Suppressor macrophage (primary cell): ENCODE measurements at regions not wholly inside any gene's neighbourhood (a gene's known extent, or its start where the extent isn't known, plus 50 kb on each side); places are given as distances from the start of the nearest gene placed in this dataset.
A peak's percentile ranks its signal among the peaks of the same experiment; 100 is the strongest.
"Not testable (repeated sequence)": the region's sequence is repeated elsewhere in the genome, so short reads cannot be mapped to it uniquely, and the experiment has no call there.

ENCODE experiments used
- DNase-seq, 4 experiments: peaks; one replicate each; pipeline ENCODE4 v3.0.0-alpha.2; 2020 to 2022

DNA sequence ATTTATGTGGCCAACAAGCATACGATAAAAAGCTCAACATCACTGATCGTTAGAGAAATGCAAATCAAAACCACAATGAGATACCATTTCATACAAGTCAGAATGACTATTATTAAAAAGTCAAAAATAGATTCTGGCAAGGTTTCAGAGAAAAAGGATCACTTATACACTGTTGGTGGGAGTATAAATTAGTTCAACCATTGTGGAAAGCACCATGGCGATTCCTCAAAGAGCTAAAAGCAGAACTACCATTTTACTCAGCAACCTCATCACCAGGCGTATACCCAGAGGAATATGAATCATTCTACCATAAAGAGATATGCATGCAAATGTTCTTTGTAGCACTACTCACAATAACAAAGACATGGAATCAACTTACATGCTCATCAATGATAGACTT is 478.7 kb upstream of the GALNTL6 start:
- DNase-seq = no peak

DNA sequence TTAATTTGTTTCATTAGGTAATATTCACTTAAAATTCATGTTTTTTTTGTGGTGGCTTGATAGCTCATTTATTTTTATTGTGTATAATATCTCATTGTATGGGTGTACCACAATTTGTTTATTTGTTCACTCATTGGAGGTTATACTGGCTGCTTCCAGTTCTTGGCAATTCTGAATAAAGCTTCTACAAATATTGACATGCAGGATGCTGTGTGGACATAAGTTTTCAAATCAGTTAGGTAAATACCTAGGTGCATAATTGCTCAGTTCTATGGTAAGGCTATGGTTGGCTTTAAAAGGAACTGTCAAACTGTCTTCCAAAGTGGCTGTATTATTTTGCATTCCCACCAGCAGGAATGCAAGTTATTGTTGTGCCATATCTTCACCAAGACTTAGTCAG is 504.5 kb upstream of the GALNTL6 start:
- DNase-seq = no peak

DNA sequence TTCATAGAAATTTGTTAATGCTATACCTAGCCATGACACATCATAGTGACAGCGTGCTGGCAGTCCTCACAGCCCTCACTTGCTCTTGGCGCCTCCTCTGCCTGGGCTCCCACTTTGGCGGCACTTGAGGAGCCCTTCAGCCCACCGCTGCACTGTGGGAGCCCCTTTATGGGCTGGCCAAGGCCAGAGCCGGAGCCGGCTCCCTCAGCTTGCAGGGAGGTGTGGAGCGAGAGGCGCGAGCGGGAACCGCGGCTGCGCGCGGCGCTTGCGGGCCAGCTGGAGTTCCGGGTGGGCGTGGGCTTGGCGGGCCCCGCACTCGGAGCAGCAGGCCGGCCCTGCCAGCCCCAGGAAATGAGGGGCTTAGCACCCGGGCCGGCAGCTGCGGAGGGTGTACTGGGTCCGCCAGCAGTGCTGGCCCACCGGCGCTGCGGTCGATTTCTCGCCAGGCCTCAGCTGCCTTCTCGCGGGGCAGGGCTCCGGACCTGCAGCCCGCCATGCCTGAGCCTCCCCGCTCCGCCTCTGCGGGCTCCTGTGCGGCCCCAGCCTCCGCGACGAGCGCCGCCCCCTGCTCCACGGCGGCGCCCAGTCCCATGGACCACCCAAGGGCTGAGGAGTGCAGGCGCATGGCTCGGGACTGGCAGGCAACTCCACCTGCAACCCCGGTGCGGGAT is 515.0 kb upstream of the GALNTL6 start:
- not testable (repeated sequence) for DNase-seq

DNA sequence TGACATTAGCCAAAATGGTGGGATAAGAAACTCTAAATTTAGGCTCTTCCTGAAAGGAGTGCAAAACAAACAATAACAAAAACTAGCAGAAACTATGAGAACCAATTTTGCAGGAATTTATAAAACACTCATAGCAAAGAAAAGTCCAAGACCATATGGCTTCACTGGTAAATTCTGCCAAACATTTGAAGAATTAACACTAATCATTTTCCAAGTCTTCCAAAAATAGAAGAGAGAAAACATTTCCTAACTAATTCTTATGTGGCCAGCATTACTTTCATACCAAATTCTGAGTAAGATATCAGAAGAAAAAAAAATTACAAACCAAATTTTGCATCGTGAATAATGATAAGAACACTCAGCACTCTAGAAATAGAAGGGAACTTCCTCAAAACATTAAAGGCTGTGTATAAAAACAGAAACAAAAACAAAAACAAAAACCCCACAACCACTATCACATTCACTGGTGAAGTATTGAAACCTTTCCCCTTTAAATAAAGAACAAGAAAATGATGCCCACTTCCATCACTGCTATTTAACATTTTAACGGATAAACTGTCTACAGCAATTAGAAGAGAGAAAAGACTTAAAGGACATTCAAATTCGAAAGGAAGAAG is 524.3 kb upstream of the GALNTL6 start:
- DNase-seq = no peak

DNA sequence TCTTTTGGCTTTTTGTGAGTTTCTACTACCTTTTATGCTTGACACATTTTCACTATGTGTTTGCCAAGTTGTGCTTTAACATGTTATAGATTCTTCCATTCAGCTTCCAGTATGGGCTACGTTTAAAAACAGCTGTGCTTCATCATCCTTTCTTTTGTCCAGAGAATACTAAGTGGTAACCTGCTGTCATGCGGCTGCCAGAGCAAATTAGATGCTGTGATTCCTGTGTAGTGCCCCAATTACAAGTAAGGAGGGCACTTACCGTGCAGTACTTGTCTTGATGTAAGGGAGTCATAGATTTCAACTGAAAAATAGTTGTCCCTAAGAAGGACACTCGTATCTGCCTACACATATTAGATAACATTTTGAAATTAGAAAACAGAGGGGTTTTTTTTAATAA is 531.8 kb upstream of the GALNTL6 start:
- no peak for DNase-seq

DNA sequence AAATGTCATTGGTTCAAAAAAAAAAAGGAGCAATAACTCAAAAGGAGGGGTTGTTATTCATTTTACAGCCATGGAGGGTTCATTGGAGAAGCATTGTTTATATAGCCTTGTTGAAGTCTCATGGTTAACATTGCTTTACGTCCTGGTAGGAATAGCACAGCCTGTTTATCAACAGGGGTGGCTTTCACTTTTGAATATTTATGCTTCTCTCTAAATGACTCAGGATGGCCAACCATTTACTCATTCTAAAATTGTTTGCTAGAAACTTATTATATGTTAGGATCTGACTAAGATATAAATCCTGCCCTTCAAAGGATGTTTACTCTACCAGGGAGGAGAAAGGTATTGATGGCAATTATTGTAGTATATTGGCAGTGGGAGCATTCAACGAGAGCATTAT is 534.1 kb upstream of the GALNTL6 start:
- no peak for DNase-seq

DNA sequence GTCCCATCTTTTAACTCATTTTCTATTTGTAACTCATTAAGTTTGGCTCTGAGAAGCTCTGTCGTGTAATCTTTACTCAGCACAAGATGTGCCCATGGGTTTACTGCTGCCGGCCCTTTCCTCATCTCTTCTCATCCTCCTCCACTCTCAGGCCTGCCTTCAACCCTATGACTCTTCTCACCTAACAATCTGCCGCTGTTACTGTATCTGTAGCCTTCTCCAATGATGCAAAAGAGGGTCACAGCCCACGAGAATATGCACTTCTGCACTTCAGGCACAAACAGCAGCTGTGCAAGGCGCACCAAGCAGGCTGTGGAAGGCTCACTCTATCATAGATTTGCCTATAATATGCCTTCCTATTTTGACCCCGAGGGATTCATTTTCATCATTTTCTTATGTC is 546.5 kb upstream of the GALNTL6 start:
- no peak for DNase-seq

DNA sequence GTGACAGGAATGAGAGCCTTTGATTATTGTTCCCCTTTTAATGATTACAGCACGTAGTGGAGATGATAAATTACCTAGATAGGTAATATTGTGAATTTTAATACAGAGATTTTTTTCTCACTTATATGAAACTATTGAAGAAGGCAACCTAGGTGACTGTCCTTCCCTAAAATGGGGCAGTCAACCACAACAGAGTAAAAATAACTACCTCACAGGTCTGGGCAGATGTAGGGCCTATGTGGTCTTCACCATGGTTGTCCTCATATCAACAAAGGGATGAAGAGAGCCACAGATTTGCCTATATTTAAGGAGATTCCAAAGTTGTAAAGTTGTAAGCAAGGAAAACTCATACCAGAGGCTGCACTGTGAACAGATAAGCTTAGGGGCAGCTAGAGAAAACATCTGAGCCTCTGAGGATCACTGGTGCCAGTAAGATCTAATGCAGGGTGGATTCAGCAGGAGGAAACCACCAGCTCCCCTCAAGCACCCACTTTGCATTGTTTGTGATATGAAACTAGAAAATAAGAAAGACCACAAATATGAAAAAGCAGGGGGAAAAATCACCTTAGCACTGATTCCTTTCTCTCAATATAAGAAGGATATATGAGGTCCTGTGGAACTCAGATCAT is 547.9 kb upstream of the GALNTL6 start:
- no peak for DNase-seq

DNA sequence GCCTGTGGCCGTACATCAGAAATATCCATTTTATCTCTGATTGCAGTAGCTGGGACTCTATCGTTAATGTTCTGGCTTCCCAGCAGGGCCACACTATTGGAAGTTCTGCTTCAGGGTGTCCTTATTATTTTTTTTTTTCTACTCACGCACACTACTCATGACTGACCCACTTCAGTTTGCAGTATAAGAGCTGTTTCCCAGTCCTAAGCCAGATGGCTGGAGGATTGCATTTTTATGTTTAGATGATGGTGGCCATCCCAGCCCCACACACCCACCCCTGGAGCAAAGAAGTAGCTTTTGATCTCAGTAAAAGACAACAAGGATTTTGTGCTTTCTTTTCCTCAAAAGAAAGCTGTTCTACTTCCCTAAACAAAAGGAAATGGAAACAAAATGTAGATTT is 557.0 kb upstream of the GALNTL6 start:
- DNase-seq = no peak

DNA sequence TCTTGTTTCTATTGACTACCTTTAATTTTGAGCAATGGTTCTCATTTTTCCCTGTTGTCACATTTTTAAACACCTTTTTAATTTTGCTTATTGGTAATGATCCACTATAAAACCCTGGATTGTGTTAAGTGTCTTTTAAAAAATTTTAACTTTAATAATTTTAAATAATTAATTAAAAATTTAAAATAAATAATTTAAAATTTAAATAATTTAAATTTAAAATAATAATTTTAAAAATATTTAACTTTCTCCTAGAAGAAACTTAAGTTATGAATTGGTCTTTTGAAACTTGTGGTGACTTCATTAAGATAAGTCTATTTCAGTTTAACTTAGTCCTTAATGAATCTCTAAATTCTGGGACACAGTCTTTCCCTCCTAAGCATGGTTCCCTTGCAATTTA is 566.3 kb upstream of the GALNTL6 start:
- DNase-seq = no peak

DNA sequence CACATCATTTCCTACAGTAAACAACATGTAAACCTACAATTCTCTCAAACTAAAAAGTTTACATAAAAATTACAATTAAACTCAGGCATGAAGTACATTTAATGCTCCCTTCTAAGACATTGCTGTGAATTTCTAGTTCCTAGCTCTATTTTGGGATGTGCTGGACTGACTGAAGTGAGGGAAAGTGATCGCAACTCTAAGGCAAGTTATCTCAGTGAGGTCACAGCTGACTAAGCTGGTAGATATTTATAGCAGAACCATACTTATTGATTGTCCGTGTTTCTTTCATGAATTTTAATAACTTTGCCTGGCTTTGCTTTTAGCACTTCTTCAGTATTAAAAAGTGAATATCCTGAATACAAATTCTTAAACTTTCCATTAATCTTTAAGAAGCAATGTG is 570.4 kb upstream of the GALNTL6 start:
- DNase-seq = no peak

DNA sequence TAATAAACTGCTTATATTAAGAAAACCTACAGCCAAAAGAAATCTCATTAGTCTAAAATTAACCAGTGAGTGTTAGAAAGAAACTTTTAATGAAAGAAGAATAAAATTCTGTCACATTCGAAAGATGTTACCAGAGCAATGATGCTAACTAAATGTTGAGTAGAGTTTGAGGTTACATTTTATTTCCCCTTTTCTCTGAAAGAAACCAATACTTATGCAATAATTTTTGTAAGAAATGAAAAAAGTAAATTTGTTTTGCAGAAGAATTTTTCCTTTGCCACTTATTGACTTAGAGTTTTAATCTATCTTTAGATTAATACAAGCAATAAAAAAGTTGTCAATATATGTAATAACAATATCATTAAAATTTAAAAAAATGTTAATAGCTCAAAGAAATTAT is 574.0 kb upstream of the GALNTL6 start:
- peak in 2 of 4 experiments; percentile 23 to 44 for DNase-seq

DNA sequence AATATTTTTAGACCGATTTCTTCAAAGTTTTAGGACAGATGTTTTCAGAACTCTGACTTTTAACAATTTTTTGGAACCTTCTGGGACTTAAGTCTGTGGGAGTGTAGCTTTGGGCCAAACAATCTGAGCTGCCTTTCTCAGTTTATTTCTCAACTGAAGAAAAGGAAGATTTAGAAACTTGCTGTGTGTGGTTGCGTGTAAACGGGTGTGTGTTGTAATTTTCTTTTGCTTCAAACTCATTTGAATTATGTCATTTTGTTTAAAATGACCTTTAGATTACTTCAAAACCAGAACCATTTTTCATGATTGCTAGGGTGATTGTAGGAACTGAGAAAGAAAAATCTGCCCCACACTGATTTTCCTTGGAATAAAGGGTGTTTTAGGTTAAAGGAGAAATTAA is 577.7 kb upstream of the GALNTL6 start:
- peak; percentile 35 to 69 (median 50) for DNase-seq

DNA sequence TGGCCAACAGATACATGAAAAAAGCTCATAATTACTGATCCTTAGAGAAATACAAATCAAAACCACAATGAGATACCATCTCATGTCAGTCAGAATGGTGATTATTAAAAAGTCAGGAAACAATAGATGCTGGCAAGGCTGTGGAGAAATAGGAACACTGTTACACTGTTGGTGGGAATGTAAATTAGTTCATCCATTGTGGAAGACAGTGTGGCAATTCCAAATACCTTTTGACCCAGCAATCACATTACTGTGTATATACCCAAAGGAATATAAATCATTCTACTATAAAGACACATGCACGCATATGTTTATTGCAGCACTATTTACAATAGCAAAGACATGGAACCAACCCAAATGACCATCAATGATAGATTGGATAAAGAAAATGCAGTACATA is 583.9 kb upstream of the GALNTL6 start:
- not testable (repeated sequence) for DNase-seq

DNA sequence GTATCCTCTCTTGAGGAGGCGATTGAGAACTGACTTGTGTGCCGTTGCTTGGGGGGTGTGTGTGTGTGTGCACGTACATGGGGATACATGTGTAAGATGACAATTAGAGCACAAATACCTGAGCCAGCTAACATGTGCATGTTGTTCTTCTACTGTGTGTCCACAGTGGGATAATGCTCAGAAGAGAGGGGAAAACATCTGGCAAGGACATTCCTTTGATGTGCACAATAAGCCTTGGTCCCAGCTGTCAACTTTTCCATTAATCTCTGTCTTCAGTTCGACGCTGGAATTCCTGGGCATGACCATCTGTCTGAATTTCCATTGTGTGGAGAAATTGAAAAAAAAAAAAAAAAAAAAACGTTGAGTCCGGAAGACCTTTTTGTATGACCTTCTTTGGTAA is 592.0 kb upstream of the GALNTL6 start:
- DNase-seq = no peak

DNA sequence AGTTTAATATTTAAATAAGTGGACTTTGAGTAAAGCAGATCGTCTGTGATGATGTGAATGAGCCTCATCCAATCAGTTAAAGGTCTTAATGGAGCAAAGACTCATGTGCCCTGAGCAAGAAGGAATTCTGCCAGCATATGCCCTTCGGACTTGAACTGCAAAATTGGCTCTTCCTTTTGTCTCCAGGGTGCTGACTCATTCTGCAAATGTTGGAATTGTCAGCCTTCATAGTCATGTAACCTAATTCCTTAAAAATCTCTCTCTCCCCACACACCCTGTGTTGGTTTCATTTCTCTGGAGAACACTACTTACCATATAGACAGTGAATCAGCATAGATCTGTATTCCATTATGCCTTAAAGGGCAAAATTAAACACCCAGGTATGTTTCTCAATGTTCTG is 609.8 kb upstream of the GALNTL6 start:
- no peak for DNase-seq

DNA sequence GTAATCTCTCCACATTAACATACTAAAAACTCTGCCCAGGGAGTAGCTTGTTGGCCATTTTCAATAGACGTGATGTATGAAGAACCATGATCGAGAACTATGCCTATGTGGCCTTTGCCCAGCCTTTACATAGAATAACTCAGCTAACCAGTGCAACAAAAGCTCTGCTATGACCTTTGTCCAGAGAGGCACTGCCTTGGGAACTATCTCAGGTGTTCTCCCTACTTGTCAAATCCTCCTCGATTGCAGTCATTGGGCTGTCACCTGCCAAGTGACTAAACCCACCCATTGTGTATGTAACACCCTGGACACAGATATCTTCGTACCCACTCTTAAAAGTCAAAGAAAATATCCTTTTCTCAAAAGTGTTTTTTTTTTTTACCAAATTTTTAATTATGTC is 610.3 kb upstream of the GALNTL6 start:
- DNase-seq = no peak

DNA sequence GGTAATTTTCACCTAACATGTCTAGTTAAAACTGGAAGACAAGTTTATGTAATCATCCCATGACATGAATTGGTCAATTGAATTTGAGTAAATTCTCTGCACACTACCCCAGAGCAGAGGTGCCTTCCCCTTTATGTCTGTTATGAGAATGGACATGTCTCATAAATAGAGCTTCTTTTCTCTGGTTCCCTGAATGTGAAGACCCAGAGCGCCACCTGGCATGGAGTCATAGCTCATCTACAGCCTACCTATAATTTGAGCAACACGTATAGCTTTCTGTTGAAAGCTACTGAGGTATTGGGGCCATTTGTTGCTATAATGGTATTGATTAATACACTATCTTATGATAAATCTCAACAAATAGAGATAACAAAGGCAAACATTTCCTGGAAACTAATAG is 626.5 kb upstream of the GALNTL6 start:
- no peak for DNase-seq

DNA sequence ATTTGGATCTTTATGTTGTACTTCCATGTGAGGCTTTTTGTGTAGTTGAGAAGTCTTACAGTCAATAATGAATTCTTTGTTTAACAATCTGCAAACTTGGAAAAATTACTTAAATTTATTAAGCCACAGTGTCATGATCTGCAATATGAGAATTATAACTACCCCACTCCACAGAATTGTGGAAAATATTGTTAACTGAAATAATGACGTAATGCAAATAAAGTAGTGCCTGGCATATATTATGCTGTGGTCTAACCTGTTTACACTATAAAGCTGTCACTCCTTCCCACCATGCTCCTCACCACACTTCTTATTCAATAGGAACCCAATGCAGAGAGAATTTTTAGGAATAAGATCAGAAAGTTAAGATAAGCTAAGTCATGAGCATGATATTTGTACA is 632.1 kb upstream of the GALNTL6 start:
- no peak for DNase-seq

DNA sequence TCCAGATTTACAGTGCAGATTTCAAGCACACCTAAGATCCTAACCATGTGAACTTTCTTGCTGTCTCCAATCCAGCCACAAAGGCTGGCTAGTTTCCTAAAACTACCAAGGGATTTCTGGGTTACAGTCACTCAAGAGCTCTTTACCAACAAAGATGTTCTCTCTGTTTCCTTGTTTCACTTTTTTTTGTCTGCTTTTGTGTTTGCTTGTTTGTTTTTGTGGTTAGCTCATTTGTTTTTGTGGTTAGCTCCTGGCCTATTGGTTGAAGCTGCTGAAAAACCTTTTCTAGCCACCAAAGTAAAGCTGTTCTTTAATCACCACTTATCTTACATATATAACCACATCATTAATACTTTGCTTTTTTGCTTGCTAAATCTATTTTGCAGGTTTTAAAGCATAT is 642.5 kb upstream of the GALNTL6 start:
- no peak for DNase-seq

DNA sequence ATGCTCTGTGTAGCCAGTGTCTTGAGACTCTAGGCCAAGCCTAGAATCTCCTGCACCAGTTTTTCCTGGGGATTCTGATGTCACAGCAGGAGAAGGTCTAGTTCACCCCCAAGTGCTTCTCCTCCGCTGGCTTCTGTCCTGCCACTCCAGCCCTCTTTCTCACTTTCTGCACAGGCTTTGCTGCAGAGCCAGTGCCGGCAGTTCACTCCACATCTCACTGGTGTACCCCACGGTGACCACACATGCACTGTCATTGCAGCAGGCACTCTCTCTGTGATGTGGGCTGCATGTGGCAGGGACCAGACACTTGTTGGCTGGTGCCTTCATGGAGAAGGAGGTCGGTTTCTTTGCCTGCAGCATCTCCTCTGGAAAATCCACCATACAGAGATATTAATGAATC is 643.8 kb upstream of the GALNTL6 start:
- DNase-seq = no peak

DNA sequence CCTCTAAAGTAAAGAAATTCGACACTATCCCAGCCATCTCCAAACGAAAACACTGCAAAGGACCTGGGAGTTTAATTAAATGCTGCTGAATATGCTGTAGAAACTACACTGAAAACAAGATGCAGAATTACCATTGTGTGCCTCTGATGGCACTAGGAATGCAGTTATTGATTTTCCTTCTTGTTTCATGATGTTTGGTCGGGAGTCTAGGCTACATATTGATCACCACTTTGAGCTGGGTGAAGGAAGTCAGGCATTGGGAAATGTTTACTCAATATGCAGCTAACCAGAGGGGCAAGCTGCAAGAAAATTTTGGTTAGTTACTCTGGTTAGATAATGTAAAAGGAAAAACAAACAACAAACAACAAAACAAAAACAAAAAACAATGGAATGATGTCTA is 650.7 kb upstream of the GALNTL6 start:
- no peak for DNase-seq

DNA sequence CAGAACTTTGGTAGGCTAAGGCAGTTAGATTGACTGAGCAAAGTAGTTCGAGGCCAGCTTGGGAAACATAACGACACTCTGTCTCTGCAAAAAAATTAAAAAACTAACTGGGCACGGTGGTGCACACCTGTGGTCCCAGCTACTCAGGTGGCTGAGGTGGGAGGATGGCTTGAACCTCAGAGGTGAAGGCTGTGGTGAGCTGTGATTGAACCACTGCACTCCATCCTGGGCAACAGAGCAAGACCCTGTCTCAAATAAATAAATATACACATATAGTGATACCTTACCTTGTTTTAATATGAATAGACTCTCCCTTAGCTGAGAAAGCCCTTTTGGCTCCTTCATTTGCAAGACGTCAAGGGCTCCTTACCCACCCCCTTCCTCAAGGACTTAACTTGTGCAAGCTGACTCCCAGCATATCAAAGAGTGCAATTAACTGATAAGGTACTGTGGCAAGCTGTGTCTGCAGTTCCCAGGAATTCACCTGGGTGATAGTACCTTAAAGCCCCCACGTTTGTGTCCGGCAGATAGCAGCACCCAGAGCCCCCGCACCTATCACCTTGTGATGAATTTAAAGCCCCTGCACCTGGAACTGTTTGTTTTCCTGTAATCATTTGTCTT is 655.6 kb upstream of the GALNTL6 start:
- DNase-seq = no peak

DNA sequence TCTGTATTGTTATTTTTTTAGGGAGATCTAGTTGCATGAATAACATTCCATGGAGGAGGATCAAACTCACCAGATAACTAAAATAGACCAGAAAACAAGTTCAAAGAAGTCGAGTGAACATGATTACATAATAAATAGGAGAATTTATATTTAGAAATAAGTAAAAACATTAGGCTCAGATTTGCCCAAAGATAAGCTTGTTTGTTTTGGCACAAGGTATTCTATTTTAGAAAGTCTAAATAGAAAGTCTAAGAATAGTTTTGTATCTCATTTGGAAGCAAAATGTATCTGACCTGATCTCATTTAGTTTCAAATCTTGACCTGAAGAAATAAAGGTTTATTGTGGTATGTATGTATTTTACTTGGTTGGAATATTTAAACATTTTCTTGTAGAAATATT is 670.6 kb upstream of the GALNTL6 start:
- no peak for DNase-seq
